HUES48 (cell line): ENCODE measurements at regions not wholly inside any gene's neighbourhood (a gene's known extent, or its start where the extent isn't known, plus 50 kb on each side); places are given as distances from the start of the nearest gene placed in this dataset.
"Not testable (repeated sequence)": the region's sequence is repeated elsewhere in the genome, so short reads cannot be mapped to it uniquely, and the experiment has no call there.

Experiments used
- H3K27ac ChIP-seq: one replicate; pipeline ENCODE4 v1.7.0; 2013; ENCODE audit warnings: low read depth, low read length, inconsistent platforms
- H3K27me3 ChIP-seq: 2 replicates; pipeline ENCODE4 v1.6.1; 2013; ENCODE audit warnings: mild to moderate bottlenecking, low read length; ENCODE audit not compliant: control insufficient read depth, insufficient read depth
- H3K36me3 ChIP-seq: 2 replicates; pipeline ENCODE4 v1.6.1; 2013; ENCODE audit warnings: low read length; ENCODE audit not compliant: control insufficient read depth, insufficient read depth
- H3K4me1 ChIP-seq: 2 replicates; pipeline ENCODE4 v1.6.1; 2013; ENCODE audit warnings: mild to moderate bottlenecking, low read length; ENCODE audit not compliant: control insufficient read depth, insufficient read depth
- H3K4me3 ChIP-seq: 2 replicates; pipeline ENCODE4 v1.5.1; 2013; ENCODE audit warnings: mild to moderate bottlenecking, low read depth, low read length
- H3K9ac ChIP-seq: 2 replicates; pipeline ENCODE4 v1.6.1; 2013; ENCODE audit warnings: mild to moderate bottlenecking, low read depth, low read length, moderate library complexity
- H3K9me3 ChIP-seq: 2 replicates; pipeline ENCODE4 v1.6.1; 2013; ENCODE audit warnings: low read length; ENCODE audit not compliant: control insufficient read depth, insufficient read depth

DNA sequence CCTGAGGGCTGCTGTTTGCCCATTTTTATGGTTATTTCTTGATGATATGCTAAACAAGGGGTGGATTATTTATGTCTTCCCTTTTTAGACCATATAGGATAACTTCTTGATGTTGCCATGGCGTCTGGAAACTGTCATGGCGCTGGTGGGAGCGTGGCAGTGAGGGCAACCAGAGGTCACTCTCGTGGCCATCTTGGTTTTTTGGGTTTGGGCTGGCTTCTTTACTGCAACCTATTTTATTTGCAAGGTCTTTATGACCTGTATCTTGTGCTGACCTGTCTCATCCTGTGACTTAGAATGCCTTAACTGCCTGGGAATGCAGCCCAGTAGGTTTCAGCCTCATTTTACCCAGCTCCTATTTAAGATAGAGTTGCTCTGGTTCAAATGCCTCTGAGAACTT is 429.7 kb downstream of the SH2D4B start:
- not testable (repeated sequence) for H3K36me3 ChIP-seq, H3K9me3 ChIP-seq, H3K4me3 ChIP-seq, H3K9ac ChIP-seq, H3K4me1 ChIP-seq, H3K27ac ChIP-seq, H3K27me3 ChIP-seq

GRCh38 chr10:80968903-80969302 is 431.2 kb downstream of the SH2D4B start:
- H3K9me3 ChIP-seq = no peaks in the 10 kb centered on the region
- H3K4me3 ChIP-seq = no peak overlapping the region
- no peaks in the 10 kb centered on the region for H3K36me3 ChIP-seq
- no peaks in the 10 kb centered on the region for H3K27me3 ChIP-seq
- H3K9ac ChIP-seq = no peak overlapping the region
- no peak overlapping the region for H3K27ac ChIP-seq
- no peaks in the 10 kb centered on the region for H3K4me1 ChIP-seq

DNA sequence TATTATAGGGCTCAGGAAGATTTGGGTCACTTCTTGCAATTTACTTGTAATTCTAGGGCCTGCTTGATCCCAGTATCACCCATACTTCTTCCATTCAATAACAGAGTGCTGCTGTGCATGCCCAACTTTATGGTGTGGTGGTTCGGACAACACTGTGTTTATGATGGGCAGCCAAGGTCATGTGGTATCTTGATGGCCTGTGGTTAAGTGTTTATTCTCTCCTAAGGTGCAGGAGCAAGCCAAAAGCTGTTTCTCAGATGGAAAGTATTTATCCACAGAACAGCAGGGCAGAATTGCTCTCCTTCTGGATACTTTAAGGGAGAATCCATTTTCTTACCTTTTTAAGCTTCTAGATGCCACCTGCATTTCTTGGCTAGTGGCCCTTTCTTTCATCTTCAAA is 433.8 kb downstream of the SH2D4B start:
- no peaks in the 10 kb centered on the region for H3K36me3 ChIP-seq
- H3K4me3 ChIP-seq = no peak overlapping the region
- no peak overlapping the region for H3K9ac ChIP-seq
- no peaks in the 10 kb centered on the region for H3K9me3 ChIP-seq
- H3K27me3 ChIP-seq = no peaks in the 10 kb centered on the region
- no peaks in the 10 kb centered on the region for H3K4me1 ChIP-seq
- no peak overlapping the region for H3K27ac ChIP-seq

DNA sequence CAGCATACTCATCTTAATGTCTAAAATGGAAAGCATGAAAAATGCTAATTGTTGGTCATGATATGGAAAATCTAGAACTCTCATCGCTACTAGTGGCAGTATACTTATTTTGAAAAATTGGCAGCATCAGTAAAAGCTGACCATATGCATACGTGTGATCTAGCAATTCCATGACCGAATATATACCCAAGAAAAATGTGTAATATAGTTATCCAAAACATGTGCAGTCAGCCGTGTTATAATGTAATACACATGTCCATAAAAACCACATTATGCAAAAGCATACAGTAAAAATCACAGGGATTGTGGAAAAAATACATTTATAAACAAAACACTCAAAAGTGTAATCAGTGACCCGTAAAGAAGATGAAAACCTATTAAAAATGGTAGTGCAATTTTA is 439.0 kb downstream of the SH2D4B start:
- no peaks in the 10 kb centered on the region for H3K4me1 ChIP-seq
- H3K27me3 ChIP-seq = no peaks in the 10 kb centered on the region
- H3K36me3 ChIP-seq = no peaks in the 10 kb centered on the region
- no peaks in the 10 kb centered on the region for H3K9me3 ChIP-seq
- H3K4me3 ChIP-seq = no peak overlapping the region
- H3K9ac ChIP-seq = no peak overlapping the region
- H3K27ac ChIP-seq = no peak overlapping the region

GRCh38 chr10:80985102-80985501 is 447.4 kb downstream of the SH2D4B start:
- no peaks in the 10 kb centered on the region for H3K36me3 ChIP-seq
- no peaks in the 10 kb centered on the region for H3K27me3 ChIP-seq
- H3K4me3 ChIP-seq = no peak overlapping the region
- H3K9me3 ChIP-seq = no peaks in the 10 kb centered on the region
- H3K9ac ChIP-seq = no peak overlapping the region
- no peaks in the 10 kb centered on the region for H3K4me1 ChIP-seq
- no peak overlapping the region for H3K27ac ChIP-seq

DNA sequence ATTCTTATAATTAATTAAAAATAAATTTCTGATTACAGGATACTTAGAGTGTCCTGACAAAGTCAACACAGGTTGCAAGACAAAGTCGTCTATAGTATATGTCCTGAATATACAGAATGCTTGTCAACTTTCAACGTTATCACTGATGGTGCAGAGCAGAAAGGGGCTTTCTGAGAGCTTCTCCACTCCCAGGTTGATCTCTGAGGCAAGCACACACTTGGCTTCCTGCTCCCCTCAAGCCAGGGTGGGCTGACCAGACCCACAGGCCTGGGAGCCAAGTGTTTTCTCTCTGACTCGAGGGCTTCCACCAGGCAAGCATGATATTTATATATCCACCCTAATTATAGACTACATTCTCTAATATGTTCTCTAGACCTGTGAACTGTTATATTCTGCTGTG is 448.9 kb downstream of the SH2D4B start:
- Histone ChIP-seq H3K4me3 (no peak overlapping the region), H3K27ac (no peak overlapping the region), H3K9ac (no peak overlapping the region), H3K9me3 (no peaks in the 10 kb centered on the region), H3K4me1 (no peaks in the 10 kb centered on the region), H3K36me3 (no peaks in the 10 kb centered on the region), H3K27me3 (no peaks in the 10 kb centered on the region)

DNA sequence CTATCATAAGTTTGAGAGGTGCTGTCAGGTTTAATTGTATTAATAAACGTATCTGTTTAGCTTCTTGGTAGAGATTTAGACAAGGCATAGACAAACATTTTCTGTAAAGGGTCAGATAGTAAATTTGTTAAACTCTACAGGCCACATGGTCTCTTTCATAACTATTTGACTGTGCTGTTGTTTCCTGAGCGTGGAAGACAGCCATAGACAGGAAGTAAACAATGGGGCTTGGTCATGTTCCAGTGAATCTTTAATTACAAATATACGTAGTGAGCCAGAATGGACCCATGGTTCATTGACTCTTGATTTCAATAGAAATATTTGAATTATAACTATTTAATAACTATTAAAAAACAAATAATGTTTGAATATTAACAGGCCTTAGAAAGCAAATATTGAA is 451.1 kb downstream of the SH2D4B start:
- Histone ChIP-seq H3K9me3 (no peaks in the 10 kb centered on the region), H3K27ac (no peak overlapping the region), H3K9ac (no peak overlapping the region), H3K4me1 (no peaks in the 10 kb centered on the region), H3K36me3 (no peaks in the 10 kb centered on the region), H3K27me3 (no peaks in the 10 kb centered on the region), H3K4me3 (no peak overlapping the region)

GRCh38 chr10:80996615-80997193 is 459.0 kb downstream of the SH2D4B start:
- Histone ChIP-seq H3K9ac (no peak overlapping the region), H3K27me3 (no peaks in the 10 kb centered on the region), H3K9me3 (no peaks in the 10 kb centered on the region), H3K4me3 (no peak overlapping the region), H3K27ac (no peak overlapping the region), H3K4me1 (no peaks in the 10 kb centered on the region), H3K36me3 (no peaks in the 10 kb centered on the region)

DNA sequence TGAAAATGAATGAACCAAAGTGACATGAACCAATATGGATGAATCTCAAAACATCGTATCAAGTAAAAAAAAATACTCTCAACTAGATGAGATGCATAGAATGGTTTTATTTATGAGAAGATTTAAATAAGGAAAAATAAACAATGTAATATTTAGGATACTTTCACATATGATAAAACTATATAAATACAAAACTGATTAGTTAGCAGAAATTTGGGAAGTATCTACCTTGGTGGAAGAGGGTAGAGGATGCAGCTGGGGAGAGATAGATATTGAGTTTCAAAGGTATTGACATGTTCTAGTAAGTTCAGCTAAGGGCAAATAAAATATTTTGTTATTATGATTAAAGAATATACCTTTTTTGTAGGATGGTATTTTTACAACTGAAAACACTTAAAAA is 463.1 kb downstream of the SH2D4B start:
- no peaks in the 10 kb centered on the region for H3K36me3 ChIP-seq
- no peak overlapping the region for H3K27ac ChIP-seq
- no peaks in the 10 kb centered on the region for H3K4me1 ChIP-seq

DNA sequence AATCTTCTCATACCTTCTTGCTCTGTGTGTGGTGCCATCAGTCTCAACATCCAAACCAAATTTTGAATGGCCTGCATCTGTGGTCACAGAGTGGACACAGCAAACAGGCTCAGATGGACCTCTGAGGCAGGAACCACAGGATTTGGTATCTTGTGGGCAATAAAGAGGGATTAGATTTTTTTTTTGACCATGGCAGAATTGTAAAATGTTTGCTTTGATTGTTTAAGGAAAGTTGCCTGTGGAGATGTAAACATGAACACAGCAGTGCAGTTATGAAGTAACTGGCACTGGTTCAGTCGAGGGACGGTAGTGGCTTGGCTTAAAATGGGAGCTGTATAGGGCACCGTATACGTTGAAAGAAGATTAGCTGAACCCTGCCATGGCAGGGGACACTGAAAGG is 464.7 kb downstream of the SH2D4B start:
- Histone ChIP-seq H3K27ac (no peak overlapping the region), H3K9ac (no peak overlapping the region), H3K4me3 (no peak overlapping the region), H3K27me3 (no peaks in the 10 kb centered on the region), H3K4me1 (no peaks in the 10 kb centered on the region), H3K9me3 (no peaks in the 10 kb centered on the region), H3K36me3 (no peaks in the 10 kb centered on the region)

More for the DNA sequence above, 463.1 kb downstream of the SH2D4B start:
- Histone ChIP-seq H3K9ac (no peak overlapping the region), H3K27me3 (no peaks in the 10 kb centered on the region), H3K9me3 (no peaks in the 10 kb centered on the region), H3K4me3 (no peak overlapping the region)

DNA sequence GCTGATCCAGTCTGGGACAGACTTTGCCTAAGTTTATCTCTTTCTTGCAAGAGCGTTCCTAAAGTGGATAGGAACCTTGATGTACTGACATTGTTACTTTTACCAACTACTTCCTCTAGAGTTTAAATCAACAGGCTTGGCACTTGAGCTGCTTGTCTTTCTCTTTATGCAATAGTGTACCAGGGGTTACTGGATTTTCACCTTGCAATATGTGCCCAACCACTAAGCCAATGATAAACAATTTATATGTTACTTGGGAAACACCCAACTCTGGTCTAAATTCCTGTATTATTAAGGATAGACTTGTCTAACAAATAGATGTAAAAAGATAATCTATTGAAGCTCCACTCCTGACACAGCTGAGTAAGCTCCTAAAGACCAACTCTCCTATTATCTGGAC is 470.2 kb downstream of the SH2D4B start:
- no peak overlapping the region for H3K9ac ChIP-seq
- H3K27ac ChIP-seq = no peak overlapping the region
- H3K27me3 ChIP-seq = no peaks in the 10 kb centered on the region
- H3K36me3 ChIP-seq = no peaks in the 10 kb centered on the region
- H3K4me1 ChIP-seq = peaks cover 6% of the 10 kb centered on the region; the same call in 1 of the 2 replicates
- H3K9me3 ChIP-seq = no peaks in the 10 kb centered on the region
- H3K4me3 ChIP-seq = no peak overlapping the region

DNA sequence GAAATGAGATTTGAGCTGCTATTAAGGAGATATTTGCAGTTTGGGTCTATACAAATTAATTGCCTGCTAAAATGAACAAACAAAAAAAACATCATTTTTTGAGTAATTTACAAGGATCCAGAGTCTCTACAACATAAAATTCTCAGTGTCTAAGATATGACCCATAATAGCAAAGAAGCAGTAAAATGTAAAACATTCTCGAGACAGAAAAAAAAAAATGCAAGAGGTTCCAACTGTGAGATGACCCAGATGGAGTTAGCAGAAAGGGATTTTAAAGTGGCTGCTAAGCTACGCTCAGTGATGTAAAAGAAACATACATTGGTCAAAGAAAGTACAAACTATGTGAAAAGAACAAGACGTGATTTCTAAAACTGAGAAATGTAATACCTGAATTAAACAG is 471.0 kb downstream of the SH2D4B start:
- Histone ChIP-seq H3K9ac (no peak overlapping the region), H3K27ac (no peak overlapping the region), H3K9me3 (no peaks in the 10 kb centered on the region), H3K4me3 (no peak overlapping the region), H3K27me3 (no peaks in the 10 kb centered on the region), H3K36me3 (no peaks in the 10 kb centered on the region), H3K4me1 (peaks cover 6% of the 10 kb centered on the region; the same call in 1 of the 2 replicates)
